A673 (cell line): ENCODE measurements at regions not wholly inside any gene's neighbourhood (a gene's known extent, or its start where the extent isn't known, plus 50 kb on each side); places are given as distances from the start of the nearest gene placed in this dataset.

Experiments used
- BruUV-seq: library from RNA; stranded (reverse); fragments of 400-500 nt; replicated peaks from 2 replicates; lab custom pipeline; 2021; lab: Mats Ljungman, UMichigan
- CTCF ChIA-PET: fragments of 300-600 bp; sonication (Branson Sonifier 250); formaldehyde crosslinking; loops from one replicate; lab custom pipeline; 2022; ENCODE audit warnings: antibody characterized with exemption; lab: Charles Lee
- POLR2A ChIA-PET: fragments of 300-600 bp; sonication (Branson Sonifier 250); formaldehyde crosslinking; loops from one replicate; lab custom pipeline; 2022; ENCODE audit warnings: antibody characterized with exemption; ENCODE audit not compliant: low non-redundant PET; lab: Charles Lee
- DNase-seq: peaks from one replicate; pipeline ENCODE4 v3.0.0-alpha.2; 2015; ENCODE audit warnings: low spot score
- H3K27ac ChIP-seq: fragments of 200-600 bp; sonication (generic); 2 replicates; pipeline ENCODE4 v1.5.1; 2016; ENCODE audit warnings: mixed run types, low read depth, mild to moderate bottlenecking, mixed read lengths, antibody characterized with exemption, low read length; ENCODE audit not compliant: poor library complexity, severe bottlenecking
- H3K27me3 ChIP-seq: fragments of 200-600 bp; sonication (generic); replicated peaks from 2 replicates; pipeline ENCODE4 v1.6.1; 2017; ENCODE audit warnings: mixed run types, low read depth, mild to moderate bottlenecking, mixed read lengths, antibody characterized with exemption, low read length; ENCODE audit not compliant: insufficient read depth, poor library complexity
- H3K36me3 ChIP-seq: fragments of 200-600 bp; sonication (generic); 2 replicates; pipeline ENCODE4 v1.6.1; 2016; ENCODE audit warnings: mixed run types, mild to moderate bottlenecking, mixed read lengths, antibody characterized with exemption, low read length; ENCODE audit not compliant: insufficient read depth, poor library complexity, severe bottlenecking
- H3K4me1 ChIP-seq: fragments of 200-600 bp; sonication (generic); 2 replicates; pipeline ENCODE4 v1.6.1; 2017; ENCODE audit warnings: mixed run types, mild to moderate bottlenecking, mixed read lengths, antibody characterized with exemption, low read length; ENCODE audit not compliant: insufficient read depth, poor library complexity, severe bottlenecking
- H3K4me3 ChIP-seq: fragments of 200-600 bp; sonication (generic); 2 replicates; pipeline ENCODE4 v1.5.1; 2016; ENCODE audit warnings: low read depth, mixed run types, mild to moderate bottlenecking, mixed read lengths, low read length; ENCODE audit not compliant: poor library complexity, severe bottlenecking
- H3K9me3 ChIP-seq: fragments of 200-600 bp; sonication (generic); 2 replicates; pipeline ENCODE4 v1.6.1; 2016; ENCODE audit warnings: mixed run types, low read depth, mild to moderate bottlenecking, mixed read lengths, antibody characterized with exemption, low read length; ENCODE audit not compliant: poor library complexity, severe bottlenecking
- EZH2 ChIP-seq: fragments of 200-600 bp; sonication (generic); IDR thresholded peaks from 2 replicates; pipeline ENCODE4 v1.6.1; 2017; ENCODE audit warnings: borderline replicate concordance, low read depth, mild to moderate bottlenecking, mixed read lengths, antibody characterized with exemption, low read length; ENCODE audit not compliant: poor library complexity, severe bottlenecking
- intact Hi-C: fragments of 100-400 bp; cut with micrococcal nuclease; formaldehyde crosslinking; loops from one replicate; pipeline ENCODE4 v1.10.0; 2022; ENCODE audit not compliant: unreplicated experiment
- TF ChIP-seq, protein P1 (sequence below): fragments of 300-800, 200-600 bp; sonication (generic); conservative IDR thresholded peaks from 2 replicates; pipeline ENCODE4 v1.5.1; 2017; ENCODE audit warnings: low read depth, mild to moderate bottlenecking, antibody characterized with exemption, low read length, moderate library complexity, mixed read lengths

GRCh38 chr1:221302810-221303209, 423.6 kb downstream of the HLX start:
- POLR2A ChIA-PET, result no interaction called here
- intact Hi-C loops, result no loop called here

DNA sequence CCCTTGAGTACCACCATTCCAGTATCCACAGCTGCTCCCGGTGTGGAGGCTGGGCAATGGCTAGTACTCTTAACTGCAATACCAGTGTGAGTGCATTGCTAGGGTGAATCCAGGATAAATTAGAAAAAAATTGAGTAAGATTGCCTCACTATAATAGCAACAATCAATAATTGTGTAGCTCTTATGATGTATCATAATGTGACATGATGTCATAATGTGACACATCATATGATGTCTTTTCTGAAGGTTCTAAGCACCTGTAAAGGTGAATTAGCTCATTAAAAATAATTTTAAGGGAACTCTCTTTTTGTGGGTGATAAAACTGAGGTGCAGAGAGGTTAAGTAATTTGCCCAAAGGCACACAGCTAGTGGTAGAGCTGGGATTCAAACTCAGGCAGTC, 424.4 kb downstream of the HLX start:
- BruUV-seq, result no TSS peak
- CTCF ChIA-PET, result no interaction called here
- no peak overlapping the region for H3K27ac ChIP-seq
- no peak for DNase-seq
- TF ChIP-seq EZH2, result no peak
- TF ChIP-seq, protein P1, sequence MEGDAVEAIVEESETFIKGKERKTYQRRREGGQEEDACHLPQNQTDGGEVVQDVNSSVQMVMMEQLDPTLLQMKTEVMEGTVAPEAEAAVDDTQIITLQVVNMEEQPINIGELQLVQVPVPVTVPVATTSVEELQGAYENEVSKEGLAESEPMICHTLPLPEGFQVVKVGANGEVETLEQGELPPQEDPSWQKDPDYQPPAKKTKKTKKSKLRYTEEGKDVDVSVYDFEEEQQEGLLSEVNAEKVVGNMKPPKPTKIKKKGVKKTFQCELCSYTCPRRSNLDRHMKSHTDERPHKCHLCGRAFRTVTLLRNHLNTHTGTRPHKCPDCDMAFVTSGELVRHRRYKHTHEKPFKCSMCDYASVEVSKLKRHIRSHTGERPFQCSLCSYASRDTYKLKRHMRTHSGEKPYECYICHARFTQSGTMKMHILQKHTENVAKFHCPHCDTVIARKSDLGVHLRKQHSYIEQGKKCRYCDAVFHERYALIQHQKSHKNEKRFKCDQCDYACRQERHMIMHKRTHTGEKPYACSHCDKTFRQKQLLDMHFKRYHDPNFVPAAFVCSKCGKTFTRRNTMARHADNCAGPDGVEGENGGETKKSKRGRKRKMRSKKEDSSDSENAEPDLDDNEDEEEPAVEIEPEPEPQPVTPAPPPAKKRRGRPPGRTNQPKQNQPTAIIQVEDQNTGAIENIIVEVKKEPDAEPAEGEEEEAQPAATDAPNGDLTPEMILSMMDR, result no peak
- intact Hi-C loops, result no loop called here
- no peaks in the 10 kb centered on the region for H3K4me1 ChIP-seq
- no peak overlapping the region for H3K4me3 ChIP-seq
- H3K36me3 ChIP-seq, result no peaks in the 10 kb centered on the region
- POLR2A ChIA-PET, result no interaction called here
- no peaks in the 10 kb centered on the region for H3K27me3 ChIP-seq
- H3K9me3 ChIP-seq, result no peaks in the 10 kb centered on the region

More at GRCh38 chr1:221302810-221303209, 423.6 kb downstream of the HLX start:
- no peak for TF ChIP-seq EZH2
- TF ChIP-seq, protein P1, result no peak
- no peaks in the 10 kb centered on the region for H3K36me3 ChIP-seq
- H3K27ac ChIP-seq, result no peak overlapping the region
- BruUV-seq, result no TSS peak
- H3K4me1 ChIP-seq, result no peaks in the 10 kb centered on the region
- CTCF ChIA-PET, result no interaction called here
- DNase-seq, result no peak
- no peaks in the 10 kb centered on the region for H3K9me3 ChIP-seq
- no peaks in the 10 kb centered on the region for H3K27me3 ChIP-seq
- no peak overlapping the region for H3K4me3 ChIP-seq

DNA sequence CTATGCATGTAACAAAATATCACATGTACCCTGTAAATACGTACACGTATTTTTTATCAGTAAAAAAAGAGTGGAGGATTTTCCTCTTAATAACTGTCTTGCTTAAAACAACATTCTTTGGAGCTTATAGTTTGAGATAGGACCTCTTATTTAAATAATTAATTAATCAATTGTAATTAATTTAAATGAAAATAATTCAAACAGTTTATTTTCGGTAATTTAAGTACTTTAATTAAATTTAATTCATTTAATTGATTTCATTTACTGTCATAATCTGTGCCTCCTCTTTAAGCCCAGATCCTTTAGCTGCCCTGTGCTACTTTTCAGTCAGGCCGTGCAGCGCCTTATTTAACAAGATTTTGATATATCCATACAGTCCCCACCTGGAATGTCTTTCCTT, 427.0 kb downstream of the HLX start:
- Histone ChIP-seq H3K27me3 (no peaks in the 10 kb centered on the region), H3K36me3 (no peaks in the 10 kb centered on the region), H3K4me1 (no peaks in the 10 kb centered on the region), H3K27ac (no peak overlapping the region), H3K9me3 (no peaks in the 10 kb centered on the region), H3K4me3 (no peak overlapping the region)
- TF ChIP-seq, protein P1, result no peak
- no peak for TF ChIP-seq EZH2
- intact Hi-C loops, result no loop called here
- DNase-seq, result no peak
- ChIA-PET POLR2A (no interaction called here), CTCF (no interaction called here)
- BruUV-seq, result no TSS peak
